DND-41 (cell line): ENCODE measurements at regions not wholly inside any gene's neighbourhood (a gene's known extent, or its start where the extent isn't known, plus 50 kb on each side); places are given as distances from the start of the nearest gene placed in this dataset.

ENCODE experiments used
- ATAC-seq: fragments of 200-7000 bp; cut with Tn5 transposase; 3 replicates; pipeline ENCODE4 v1.9.1; 2021; ENCODE audit warnings: low read depth; ENCODE audit not compliant: insufficient read depth
- DNase-seq: peaks from one replicate; pipeline ENCODE4 v3.0.0-alpha.2; 2020
- H2AFZ ChIP-seq: 2 replicates; pipeline ENCODE4 v1.6.0; 2012; ENCODE audit warnings: low read depth, low read length
- H3K27ac ChIP-seq: 2 replicates; pipeline ENCODE4 v1.5.1; 2012; ENCODE audit warnings: low read length, inconsistent platforms
- H3K27me3 ChIP-seq: fragments of 200-600 bp; sonication (generic); 2 replicates; pipeline ENCODE4 v1.6.0; 2012; ENCODE audit warnings: low read length, mild to moderate bottlenecking, inconsistent platforms; ENCODE audit not compliant: insufficient read depth, poor library complexity
- H3K36me3 ChIP-seq: 2 replicates; pipeline ENCODE4 v1.5.1; 2012; ENCODE audit warnings: low read length, inconsistent platforms; ENCODE audit not compliant: insufficient read depth
- H3K4me1 ChIP-seq: 2 replicates; pipeline ENCODE4 v1.5.1; 2012; ENCODE audit warnings: mild to moderate bottlenecking, low read length; ENCODE audit not compliant: insufficient read depth
- H3K4me2 ChIP-seq: 2 replicates; pipeline ENCODE4 v1.6.0; 2012; ENCODE audit warnings: mild to moderate bottlenecking, moderate library complexity, low read length, inconsistent platforms; ENCODE audit not compliant: insufficient read depth
- H3K4me3 ChIP-seq, 2 experiments: fragments of 200-600 bp in 1 of 2; shearing (Covaris generic) in 1 of 2; 2 replicates each; pipeline ENCODE4 v1.5.1; 2012 to 2016; ENCODE audit warnings: inconsistent platforms in 2 of 2, low read length in 2 of 2, mild to moderate bottlenecking in 2 of 2, low read depth in 1 of 2, moderate library complexity in 1 of 2
- H3K79me2 ChIP-seq: 2 replicates; pipeline ENCODE4 v1.6.0; 2012; ENCODE audit warnings: low read length, inconsistent platforms; ENCODE audit not compliant: insufficient read depth
- H3K9ac ChIP-seq: 2 replicates; pipeline ENCODE4 v1.6.0; 2012; ENCODE audit warnings: low read depth, mild to moderate bottlenecking, inconsistent platforms, low read length, moderate library complexity
- H3K9me3 ChIP-seq: 2 replicates; pipeline ENCODE4 v1.5.1; 2012; ENCODE audit warnings: low read length, moderate library complexity, mild to moderate bottlenecking, inconsistent platforms; ENCODE audit not compliant: insufficient read depth, severe bottlenecking
- H4K20me1 ChIP-seq: 2 replicates; pipeline ENCODE4 v1.6.0; 2012; ENCODE audit warnings: low read length; ENCODE audit not compliant: insufficient read depth
- EZH2 ChIP-seq: IDR thresholded peaks from 3 replicates; pipeline ENCODE4 v1.6.1; 2012; ENCODE audit warnings: borderline replicate concordance, low read depth, mild to moderate bottlenecking, moderate library complexity, low read length, inconsistent platforms; ENCODE audit not compliant: severe bottlenecking
- TF ChIP-seq, protein P1 (sequence below): IDR thresholded peaks from 2 replicates; pipeline ENCODE4 v1.5.1; 2012; ENCODE audit warnings: borderline replicate concordance, low read length, moderate library complexity, mild to moderate bottlenecking; ENCODE audit not compliant: poor library complexity, severe bottlenecking; ENCODE audit errors: extremely low read depth

DNA sequence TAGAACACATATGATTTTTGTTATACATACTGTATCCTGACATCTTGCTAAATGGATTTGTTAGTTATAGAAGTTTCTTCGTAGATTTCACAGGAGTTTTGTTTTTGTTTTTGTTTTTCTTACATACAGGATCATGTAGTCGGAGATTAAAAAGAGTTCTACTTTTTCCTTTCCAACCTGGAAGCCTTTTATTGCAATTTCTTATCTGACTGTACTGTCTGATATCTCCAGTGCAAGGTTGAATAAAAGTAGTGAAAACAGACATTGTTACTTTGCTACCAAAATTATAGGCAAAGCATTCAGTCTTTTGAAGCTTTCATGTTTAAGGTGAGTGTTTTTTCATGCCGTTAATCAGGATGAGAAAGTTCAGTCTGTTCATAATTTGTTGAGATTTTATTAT is 117.4 kb upstream of the PRSS3 start:
- Histone ChIP-seq H3K9ac (no peak overlapping the region), H3K27ac (no peak overlapping the region)

DNA sequence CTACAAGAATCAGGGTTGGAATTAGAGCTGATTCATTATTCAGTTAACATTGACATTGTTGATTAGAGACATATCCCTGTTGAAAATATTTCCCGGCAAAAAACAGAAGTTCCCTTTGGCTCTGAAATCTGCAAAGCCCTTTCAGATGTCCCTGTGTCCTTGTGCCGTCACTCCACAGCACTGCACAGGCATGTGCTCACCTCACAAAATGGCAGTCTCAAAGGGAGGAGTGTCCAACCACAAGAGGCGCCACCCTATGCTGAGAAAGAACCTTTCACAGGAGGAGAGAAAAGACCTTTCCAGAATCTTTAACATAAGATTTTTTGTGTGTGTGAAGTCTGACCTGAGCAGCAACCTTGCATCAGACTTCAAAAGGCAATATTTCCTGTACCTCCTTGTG is 112.8 kb upstream of the PRSS3 start:
- H3K4me3 ChIP-seq = no peak overlapping the region
- H2AFZ ChIP-seq = no peak overlapping the region
- H3K27ac ChIP-seq = no peak overlapping the region
- no peak for DNase-seq
- no peaks in the 10 kb centered on the region for H4K20me1 ChIP-seq
- H3K27me3 ChIP-seq = peaks cover 9% of the 10 kb centered on the region
- no peak overlapping the region for H3K9ac ChIP-seq
- no peaks in the 10 kb centered on the region for H3K4me1 ChIP-seq
- no peaks in the 10 kb centered on the region for H3K79me2 ChIP-seq
- no peak for ATAC-seq
- no peak for TF ChIP-seq EZH2
- TF ChIP-seq, protein P1, sequence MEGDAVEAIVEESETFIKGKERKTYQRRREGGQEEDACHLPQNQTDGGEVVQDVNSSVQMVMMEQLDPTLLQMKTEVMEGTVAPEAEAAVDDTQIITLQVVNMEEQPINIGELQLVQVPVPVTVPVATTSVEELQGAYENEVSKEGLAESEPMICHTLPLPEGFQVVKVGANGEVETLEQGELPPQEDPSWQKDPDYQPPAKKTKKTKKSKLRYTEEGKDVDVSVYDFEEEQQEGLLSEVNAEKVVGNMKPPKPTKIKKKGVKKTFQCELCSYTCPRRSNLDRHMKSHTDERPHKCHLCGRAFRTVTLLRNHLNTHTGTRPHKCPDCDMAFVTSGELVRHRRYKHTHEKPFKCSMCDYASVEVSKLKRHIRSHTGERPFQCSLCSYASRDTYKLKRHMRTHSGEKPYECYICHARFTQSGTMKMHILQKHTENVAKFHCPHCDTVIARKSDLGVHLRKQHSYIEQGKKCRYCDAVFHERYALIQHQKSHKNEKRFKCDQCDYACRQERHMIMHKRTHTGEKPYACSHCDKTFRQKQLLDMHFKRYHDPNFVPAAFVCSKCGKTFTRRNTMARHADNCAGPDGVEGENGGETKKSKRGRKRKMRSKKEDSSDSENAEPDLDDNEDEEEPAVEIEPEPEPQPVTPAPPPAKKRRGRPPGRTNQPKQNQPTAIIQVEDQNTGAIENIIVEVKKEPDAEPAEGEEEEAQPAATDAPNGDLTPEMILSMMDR = no peak
- no peaks in the 10 kb centered on the region for H3K9me3 ChIP-seq
- H3K4me2 ChIP-seq = no peak overlapping the region
- H3K36me3 ChIP-seq = no peaks in the 10 kb centered on the region

More for the DNA sequence above, 117.4 kb upstream of the PRSS3 start:
- H3K4me2 ChIP-seq = no peak overlapping the region
- H3K4me3 ChIP-seq = no peak overlapping the region
- H4K20me1 ChIP-seq = no peaks in the 10 kb centered on the region
- peaks cover 6% of the 10 kb centered on the region for H3K27me3 ChIP-seq
- TF ChIP-seq, protein P1 = no peak
- TF ChIP-seq EZH2 = no peak
- H2AFZ ChIP-seq = no peak overlapping the region
- H3K36me3 ChIP-seq = no peaks in the 10 kb centered on the region
- no peaks in the 10 kb centered on the region for H3K4me1 ChIP-seq
- DNase-seq (no peak), ATAC-seq (no peak)
- H3K79me2 ChIP-seq = no peaks in the 10 kb centered on the region
- no peaks in the 10 kb centered on the region for H3K9me3 ChIP-seq

DNA sequence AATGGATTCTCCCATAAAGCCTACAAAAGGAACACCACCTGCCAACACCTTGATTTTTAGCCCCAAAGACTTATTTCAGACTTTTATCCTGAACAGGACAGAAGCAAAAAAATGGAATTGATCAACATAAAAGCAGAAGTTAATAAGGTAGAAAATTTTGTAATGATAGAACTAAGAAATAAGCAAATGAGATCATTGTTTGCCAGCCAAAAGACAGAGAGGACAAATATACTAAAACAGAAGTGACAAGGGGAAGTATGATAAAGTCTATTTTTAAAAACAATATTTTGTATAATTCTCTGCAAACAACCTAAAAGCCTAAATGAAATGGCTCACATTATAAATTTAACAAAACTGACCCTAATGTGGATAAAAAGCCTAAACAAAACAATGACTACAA is 110.5 kb upstream of the PRSS3 start:
- H3K27ac ChIP-seq = no peak overlapping the region
- no peak for DNase-seq
- no peaks in the 10 kb centered on the region for H3K9me3 ChIP-seq
- no peak overlapping the region for H3K4me2 ChIP-seq
- no peaks in the 10 kb centered on the region for H3K79me2 ChIP-seq
- H2AFZ ChIP-seq = no peak overlapping the region
- no peak for ATAC-seq
- peaks cover 13% of the 10 kb centered on the region for H3K27me3 ChIP-seq
- H4K20me1 ChIP-seq = no peaks in the 10 kb centered on the region
- H3K36me3 ChIP-seq = no peaks in the 10 kb centered on the region
- no peaks in the 10 kb centered on the region for H3K4me1 ChIP-seq
- H3K9ac ChIP-seq = no peak overlapping the region
- no peak overlapping the region for H3K4me3 ChIP-seq
- TF ChIP-seq, protein P1 = no peak
- TF ChIP-seq EZH2 = no peak

DNA sequence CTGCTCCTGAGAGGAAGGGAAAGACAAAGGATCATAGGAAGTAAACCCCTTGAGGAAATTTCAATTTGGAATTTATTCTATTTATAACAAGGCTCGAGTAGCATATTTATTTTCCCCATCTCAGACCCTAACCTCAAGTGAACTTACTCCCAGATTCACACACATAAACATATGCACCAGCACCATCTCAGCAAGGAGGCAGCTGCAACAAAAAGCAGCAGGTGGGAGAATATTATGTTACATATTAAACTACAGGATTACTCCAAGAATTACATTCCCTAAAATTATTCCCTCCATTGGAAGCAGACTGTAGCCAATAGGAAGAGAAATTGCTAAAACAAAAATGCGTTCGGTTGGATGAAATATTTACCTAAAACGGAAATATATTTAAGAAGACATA is 108.4 kb upstream of the PRSS3 start:
- H3K27me3 ChIP-seq = peaks cover 13% of the 10 kb centered on the region
- no peak overlapping the region for H3K9ac ChIP-seq
- TF ChIP-seq, protein P1 = no peak
- TF ChIP-seq EZH2 = no peak

More for the DNA sequence above, 108.4 kb upstream of the PRSS3 start:
- H2AFZ ChIP-seq = no peak overlapping the region
- no peaks in the 10 kb centered on the region for H3K79me2 ChIP-seq
- no peaks in the 10 kb centered on the region for H4K20me1 ChIP-seq
- no peaks in the 10 kb centered on the region for H3K4me1 ChIP-seq
- no peak for ATAC-seq
- no peak overlapping the region for H3K27ac ChIP-seq
- H3K9me3 ChIP-seq = no peaks in the 10 kb centered on the region
- H3K4me3 ChIP-seq = no peak overlapping the region
- no peaks in the 10 kb centered on the region for H3K36me3 ChIP-seq
- DNase-seq = no peak
- H3K4me2 ChIP-seq = no peak overlapping the region
